ENCODE measurements at regions not wholly inside any gene's neighbourhood (a gene's known extent, or its start where the extent isn't known, plus 50 kb on each side); places are given as distances from the start of the nearest gene placed in this dataset.

DNA sequence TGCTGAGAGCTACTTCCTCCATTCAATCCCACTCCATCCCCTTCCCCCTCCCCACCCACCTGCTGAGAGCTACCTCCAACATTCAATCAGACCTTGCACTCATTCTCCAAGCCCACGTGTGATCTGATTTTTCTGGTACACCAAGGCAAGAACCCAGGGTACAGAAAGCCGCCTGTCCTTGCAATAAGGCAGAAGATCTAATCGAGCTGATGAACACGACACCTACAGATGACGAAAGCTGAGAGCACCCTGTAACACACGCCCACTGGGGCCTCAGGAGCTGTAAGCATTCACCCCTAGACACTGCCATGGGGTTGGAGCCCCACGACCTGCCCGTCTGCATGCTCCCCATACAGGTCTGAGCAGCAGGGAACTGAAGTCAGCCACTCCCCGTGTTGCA, 58.3 kb downstream of the TRIML1 start:
- no peak overlapping the region for H3K4me2 ChIP-seq (ENCODE audit: low read length, poor library complexity, severe bottlenecking)
- H2BK12ac ChIP-seq (ENCODE audit: low read length in 2 of 2): no peak overlapping the region
- no peak overlapping the region for H4K91ac ChIP-seq (ENCODE audit: low read length)
- H3K14ac ChIP-seq (ENCODE audit: low read length in 2 of 2): no peak overlapping the region
- H3K4me3 ChIP-seq (ENCODE audit: insufficient read depth in 1 of 2, low read depth in 1 of 2, low read length in 2 of 2): no peak overlapping the region
- H3K36me3 ChIP-seq (ENCODE audit: control insufficient read depth in 1 of 2, insufficient read depth in 2 of 2, low read depth in 1 of 2, low read length in 2 of 2): no peaks in the 10 kb centered on the region
- no peak overlapping the region for H2BK15ac ChIP-seq (ENCODE audit: low read depth, poor library complexity, severe bottlenecking)
- H3K23ac ChIP-seq (ENCODE audit: low read length in 2 of 2): no peak overlapping the region
- no peak for DNase-seq
- no peaks in the 10 kb centered on the region for H3K4me1 ChIP-seq (ENCODE audit: control insufficient read depth, insufficient read depth, low read depth, low read length)
- no peak overlapping the region for H2AFZ ChIP-seq (ENCODE audit: low read depth, low read length)
- no peak overlapping the region for H2BK5ac ChIP-seq (ENCODE audit: low read depth, low read length, poor library complexity, severe bottlenecking)
- no peaks in the 10 kb centered on the region for H3K9me3 ChIP-seq (ENCODE audit: control insufficient read depth, low read length)
- no peaks in the 10 kb centered on the region for H3K79me1 ChIP-seq (replicated peaks; ENCODE audit: low read length, poor library complexity, severe bottlenecking)
- no peak overlapping the region for H3K9ac ChIP-seq (ENCODE audit: low read length)
- H2BK120ac ChIP-seq (ENCODE audit: low read depth, low read length): no peak overlapping the region
- WGBS: 86% methylated on average over 9 of the region's 9 CpGs
- no peak overlapping the region for H3K4ac ChIP-seq (ENCODE audit: low read depth in 1 of 2, low read length in 2 of 2)
- H4K8ac ChIP-seq (ENCODE audit: low read length): no peak overlapping the region
- H2AK5ac ChIP-seq (ENCODE audit: low read length, severe bottlenecking): no peak overlapping the region
- no peak overlapping the region for H3K27ac ChIP-seq (ENCODE audit: low read length, poor library complexity, severe bottlenecking)
- no peak overlapping the region for H3K18ac ChIP-seq (ENCODE audit: low read depth in 1 of 2, low read length in 2 of 2)
- no peaks in the 10 kb centered on the region for H3K27me3 ChIP-seq (ENCODE audit: control insufficient read depth in 1 of 2, insufficient read depth in 1 of 2, low read length in 2 of 2)

DNA sequence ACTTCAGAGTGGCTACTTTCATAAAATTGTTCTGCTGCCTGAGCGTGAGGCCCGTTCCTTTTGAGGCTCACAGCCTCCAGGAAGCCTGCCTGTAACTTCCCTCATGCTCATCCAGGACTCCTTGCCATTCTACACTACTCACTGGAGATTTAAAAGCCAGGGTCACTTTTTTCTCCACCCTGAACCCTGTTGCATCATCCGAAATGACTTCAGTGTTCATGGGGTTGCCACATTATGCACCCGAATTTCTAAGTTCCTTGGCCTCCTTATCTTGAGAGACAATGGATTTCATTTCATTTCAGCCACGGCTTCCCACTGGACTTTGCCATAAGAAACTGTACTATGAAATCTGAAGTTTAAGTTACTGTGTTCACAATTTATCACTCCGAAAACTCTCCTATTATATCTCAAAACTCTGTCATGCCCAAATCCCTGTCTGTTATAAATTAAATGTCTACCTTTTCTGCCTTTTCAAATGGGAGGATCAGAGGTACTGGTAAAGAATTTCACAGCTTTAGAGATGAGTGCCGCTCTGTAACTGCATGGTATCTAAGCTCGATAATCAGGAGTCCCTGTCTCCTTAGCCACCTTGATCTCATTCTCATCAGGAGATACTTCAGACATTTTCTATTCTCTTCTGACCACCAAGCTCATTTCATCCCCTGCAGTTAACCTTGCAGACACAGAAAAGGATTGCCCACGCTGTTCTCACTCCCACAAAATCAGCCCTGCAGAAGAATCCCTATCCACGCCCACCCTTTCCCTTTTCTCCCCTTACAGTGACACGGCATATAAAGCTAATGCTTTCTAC, 59.9 kb downstream of the TRIML1 start:
- Histone ChIP-seq H3K27ac (ENCODE audit: low read length, poor library complexity, severe bottlenecking) (no peak overlapping the region), H3K18ac (ENCODE audit: low read depth in 1 of 2, low read length in 2 of 2) (no peak overlapping the region), H3K14ac (ENCODE audit: low read length in 2 of 2) (no peak overlapping the region), H2AK5ac (ENCODE audit: low read length, severe bottlenecking) (no peak overlapping the region), H3K4ac (ENCODE audit: low read depth in 1 of 2, low read length in 2 of 2) (no peak overlapping the region), H3K9ac (ENCODE audit: low read length) (no peak overlapping the region), H3K4me1 (ENCODE audit: control insufficient read depth, insufficient read depth, low read depth, low read length) (no peaks in the 10 kb centered on the region), H2BK5ac (ENCODE audit: low read depth, low read length, poor library complexity, severe bottlenecking) (no peak overlapping the region), H3K4me3 (ENCODE audit: insufficient read depth in 1 of 2, low read depth in 1 of 2, low read length in 2 of 2) (no peak overlapping the region), H3K4me2 (ENCODE audit: low read length, poor library complexity, severe bottlenecking) (no peak overlapping the region), H2BK120ac (ENCODE audit: low read depth, low read length) (no peak overlapping the region), H3K23ac (ENCODE audit: low read length in 2 of 2) (no peak overlapping the region), H2AFZ (ENCODE audit: low read depth, low read length) (no peak overlapping the region), H3K36me3 (ENCODE audit: control insufficient read depth in 1 of 2, insufficient read depth in 2 of 2, low read depth in 1 of 2, low read length in 2 of 2) (no peaks in the 10 kb centered on the region), H2BK15ac (ENCODE audit: low read depth, poor library complexity, severe bottlenecking) (no peak overlapping the region), H4K8ac (ENCODE audit: low read length) (no peak overlapping the region), H3K79me1 (replicated peaks; ENCODE audit: low read length, poor library complexity, severe bottlenecking) (no peaks in the 10 kb centered on the region), H2BK12ac (ENCODE audit: low read length in 2 of 2) (no peak overlapping the region), H3K9me3 (ENCODE audit: control insufficient read depth, low read length) (no peaks in the 10 kb centered on the region), H3K27me3 (ENCODE audit: control insufficient read depth in 1 of 2, insufficient read depth in 1 of 2, low read length in 2 of 2) (no peaks in the 10 kb centered on the region), H4K91ac (ENCODE audit: low read length) (no peak overlapping the region)
- no peak for DNase-seq
- WGBS: 81% methylated on average over 9 of the region's 11 CpGs

DNA sequence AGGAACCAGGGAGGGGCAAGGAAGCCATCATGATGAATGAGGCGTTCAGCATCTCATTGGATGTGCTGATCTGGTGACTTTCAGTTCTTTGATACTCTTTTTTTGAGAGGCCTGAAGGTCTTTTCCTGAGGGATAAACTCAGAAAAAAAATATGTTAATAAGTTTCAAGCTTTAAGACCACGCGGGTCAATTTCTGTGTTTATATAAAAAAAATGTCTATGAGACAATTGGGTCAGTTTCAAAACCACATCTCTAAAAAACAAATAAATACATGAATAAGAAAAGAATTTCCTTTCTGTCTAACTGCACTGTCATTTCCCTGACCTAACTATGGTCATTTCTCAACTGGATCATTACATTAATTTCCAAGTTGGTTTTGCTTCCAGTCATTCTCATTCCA, 62.6 kb downstream of the TRIML1 start:
- H3K23ac ChIP-seq (ENCODE audit: low read length in 2 of 2): no peak overlapping the region
- H3K36me3 ChIP-seq (ENCODE audit: control insufficient read depth in 1 of 2, insufficient read depth in 2 of 2, low read depth in 1 of 2, low read length in 2 of 2): no peaks in the 10 kb centered on the region
- no peak overlapping the region for H3K18ac ChIP-seq (ENCODE audit: low read depth in 1 of 2, low read length in 2 of 2)
- no peak overlapping the region for H2BK5ac ChIP-seq (ENCODE audit: low read depth, low read length, poor library complexity, severe bottlenecking)
- peak overlapping the region; percentile 51 for H3K9ac ChIP-seq (ENCODE audit: low read length)
- no peaks in the 10 kb centered on the region for H3K79me1 ChIP-seq (replicated peaks; ENCODE audit: low read length, poor library complexity, severe bottlenecking)
- H2AK5ac ChIP-seq (ENCODE audit: low read length, severe bottlenecking): no peak overlapping the region
- H2BK12ac ChIP-seq (ENCODE audit: low read length in 2 of 2): no peak overlapping the region
- H3K27ac ChIP-seq (ENCODE audit: low read length, poor library complexity, severe bottlenecking): no peak overlapping the region
- no peak overlapping the region for H2BK120ac ChIP-seq (ENCODE audit: low read depth, low read length)
- no peak overlapping the region for H2BK15ac ChIP-seq (ENCODE audit: low read depth, poor library complexity, severe bottlenecking)
- H3K4me1 ChIP-seq (ENCODE audit: control insufficient read depth, insufficient read depth, low read depth, low read length): no peaks in the 10 kb centered on the region
- H2AFZ ChIP-seq (ENCODE audit: low read depth, low read length): no peak overlapping the region
- no peak overlapping the region for H3K4ac ChIP-seq (ENCODE audit: low read depth in 1 of 2, low read length in 2 of 2)
- WGBS: 86% methylated on average over 1 of the region's 3 CpGs
- H4K91ac ChIP-seq (ENCODE audit: low read length): no peak overlapping the region
- H3K4me3 ChIP-seq (ENCODE audit: insufficient read depth in 1 of 2, low read depth in 1 of 2, low read length in 2 of 2): no peak overlapping the region
- H3K14ac ChIP-seq (ENCODE audit: low read length in 2 of 2): no peak overlapping the region
- no peak overlapping the region for H4K8ac ChIP-seq (ENCODE audit: low read length)
- H3K9me3 ChIP-seq (ENCODE audit: control insufficient read depth, low read length): no peaks in the 10 kb centered on the region
- no peaks in the 10 kb centered on the region for H3K27me3 ChIP-seq (ENCODE audit: control insufficient read depth in 1 of 2, insufficient read depth in 1 of 2, low read length in 2 of 2)
- no peak for DNase-seq
- H3K4me2 ChIP-seq (ENCODE audit: low read length, poor library complexity, severe bottlenecking): no peak overlapping the region

DNA sequence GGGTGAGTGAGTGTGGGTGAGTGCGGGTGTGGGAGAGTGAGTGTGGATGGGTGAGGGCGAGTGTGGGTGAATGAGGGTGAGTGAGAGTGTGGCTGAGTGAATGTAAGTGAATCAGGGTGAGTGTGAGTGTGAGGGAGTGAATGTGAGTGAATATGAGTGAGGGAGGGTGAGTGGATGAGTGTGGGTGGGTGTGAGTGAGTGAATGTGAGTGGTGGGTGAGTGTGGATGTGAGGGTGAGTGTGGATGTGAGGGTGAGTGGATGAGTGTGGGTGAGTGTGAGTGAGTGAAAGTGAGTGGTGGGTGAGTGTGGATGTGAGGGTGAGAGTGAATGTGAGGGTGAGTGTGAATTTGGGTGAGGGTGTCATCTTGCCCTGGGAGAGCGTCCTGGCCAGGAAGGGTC, 67.5 kb downstream of the TRIML1 start:
- 81% methylated on average over 2 of the region's 3 CpGs for WGBS

More for the DNA sequence above, 67.5 kb downstream of the TRIML1 start:
- Histone ChIP-seq H3K36me3 (ENCODE audit: control insufficient read depth in 1 of 2, insufficient read depth in 2 of 2, low read depth in 1 of 2, low read length in 2 of 2) (no peaks in the 10 kb centered on the region), H3K14ac (ENCODE audit: low read length in 2 of 2) (no peak overlapping the region), H2BK120ac (ENCODE audit: low read depth, low read length) (no peak overlapping the region), H3K9me3 (ENCODE audit: control insufficient read depth, low read length) (no peaks in the 10 kb centered on the region), H2AFZ (ENCODE audit: low read depth, low read length) (no peak overlapping the region), H3K4me1 (ENCODE audit: control insufficient read depth, insufficient read depth, low read depth, low read length) (peaks cover 2% of the 10 kb centered on the region), H3K79me1 (replicated peaks; ENCODE audit: low read length, poor library complexity, severe bottlenecking) (no peaks in the 10 kb centered on the region), H3K27me3 (ENCODE audit: control insufficient read depth in 1 of 2, insufficient read depth in 1 of 2, low read length in 2 of 2) (no peaks in the 10 kb centered on the region), H3K4ac (ENCODE audit: low read depth in 1 of 2, low read length in 2 of 2) (no peak overlapping the region), H3K9ac (ENCODE audit: low read length) (no peak overlapping the region), H3K4me3 (ENCODE audit: insufficient read depth in 1 of 2, low read depth in 1 of 2, low read length in 2 of 2) (peak overlapping the region in 1 of 2 experiments; percentile 40), H3K27ac (ENCODE audit: low read length, poor library complexity, severe bottlenecking) (no peak overlapping the region), H3K18ac (ENCODE audit: low read depth in 1 of 2, low read length in 2 of 2) (no peak overlapping the region), H3K4me2 (ENCODE audit: low read length, poor library complexity, severe bottlenecking) (no peak overlapping the region), H2BK5ac (ENCODE audit: low read depth, low read length, poor library complexity, severe bottlenecking) (no peak overlapping the region), H4K91ac (ENCODE audit: low read length) (peak overlapping the region; percentile 50), H2BK15ac (ENCODE audit: low read depth, poor library complexity, severe bottlenecking) (no peak overlapping the region), H4K8ac (ENCODE audit: low read length) (no peak overlapping the region), H2BK12ac (ENCODE audit: low read length in 2 of 2) (no peak overlapping the region), H2AK5ac (ENCODE audit: low read length, severe bottlenecking) (no peak overlapping the region), H3K23ac (ENCODE audit: low read length in 2 of 2) (no peak overlapping the region)
- DNase-seq: no peak
